H9 (cell line): ENCODE measurements at regions not wholly inside any gene's neighbourhood (a gene's known extent, or its start where the extent isn't known, plus 50 kb on each side); places are given as distances from the start of the nearest gene placed in this dataset.

Experiments
- DNase-seq: peaks from one replicate; pipeline ENCODE4 v3.0.0-alpha.2; 2017
- H2AFZ ChIP-seq: one replicate; pipeline ENCODE4 v1.6.1; 2013; ENCODE audit warnings: mild to moderate bottlenecking, low read length, control low read depth, moderate library complexity
- H2AK5ac ChIP-seq: 2 replicates; pipeline ENCODE4 v1.6.1; 2013; ENCODE audit warnings: low read length, control low read depth, mixed read lengths; ENCODE audit not compliant: insufficient read length
- H2BK120ac ChIP-seq: one replicate; pipeline ENCODE4 v1.6.1; 2013; ENCODE audit warnings: low read depth, mild to moderate bottlenecking, low read length, control low read depth, inconsistent platforms; ENCODE audit not compliant: poor library complexity, severe bottlenecking
- H2BK12ac ChIP-seq: 2 replicates; pipeline ENCODE4 v1.6.1; 2013; ENCODE audit warnings: low read length, control low read depth, mixed read lengths, low read depth; ENCODE audit not compliant: insufficient read length
- H2BK15ac ChIP-seq: 2 replicates; pipeline ENCODE4 v1.6.1; 2013; ENCODE audit warnings: low read depth, low read length, control low read depth
- H2BK20ac ChIP-seq: one replicate; pipeline ENCODE4 v1.6.1; 2013; ENCODE audit warnings: low read depth, mild to moderate bottlenecking, low read length, control low read depth, inconsistent platforms; ENCODE audit not compliant: poor library complexity, severe bottlenecking
- H2BK5ac ChIP-seq: 2 replicates; pipeline ENCODE4 v1.6.1; 2013; ENCODE audit warnings: low read length, control low read depth, mixed read lengths; ENCODE audit not compliant: insufficient read length
- H3K14ac ChIP-seq: 2 replicates; pipeline ENCODE4 v1.6.1; 2013; ENCODE audit warnings: low read length, control low read depth; ENCODE audit not compliant: insufficient read depth
- H3K18ac ChIP-seq: 2 replicates; pipeline ENCODE4 v1.6.1; 2013; ENCODE audit warnings: low read depth, mild to moderate bottlenecking, mixed read lengths, low read length, control low read depth; ENCODE audit not compliant: insufficient read length
- H3K23ac ChIP-seq: 2 replicates; pipeline ENCODE4 v1.6.1; 2013; ENCODE audit warnings: low read length, control low read depth, mixed read lengths, low read depth; ENCODE audit not compliant: insufficient read length
- H3K23me2 ChIP-seq: 2 replicates; pipeline ENCODE4 v1.6.1; 2013; ENCODE audit warnings: low read depth, mild to moderate bottlenecking, mixed read lengths, low read length, control low read depth; ENCODE audit not compliant: insufficient read length, poor library complexity, severe bottlenecking
- H3K27ac ChIP-seq: 2 replicates; pipeline ENCODE4 v1.5.1; 2013; ENCODE audit warnings: low read length, control low read depth, mixed read lengths, low read depth; ENCODE audit not compliant: insufficient read length
- H3K27me3 ChIP-seq: 2 replicates; pipeline ENCODE4 v1.6.1; 2013; ENCODE audit warnings: low read length, control low read depth, inconsistent platforms; ENCODE audit not compliant: insufficient read depth
- H3K4ac ChIP-seq: 2 replicates; pipeline ENCODE4 v1.6.1; 2013; ENCODE audit warnings: low read depth, mild to moderate bottlenecking, control low read depth, inconsistent platforms, low read length, moderate library complexity
- H3K4me1 ChIP-seq: 2 replicates; pipeline ENCODE4 v1.6.1; 2013; ENCODE audit warnings: low read length, control low read depth, inconsistent platforms; ENCODE audit not compliant: insufficient read depth
- H3K4me2 ChIP-seq: 2 replicates; pipeline ENCODE4 v1.6.1; 2013; ENCODE audit warnings: low read length, control low read depth, mixed read lengths; ENCODE audit not compliant: insufficient read length, insufficient read depth
- H3K56ac ChIP-seq: 2 replicates; pipeline ENCODE4 v1.6.1; 2013; ENCODE audit warnings: low read depth, mild to moderate bottlenecking, mixed read lengths, low read length, control low read depth; ENCODE audit not compliant: insufficient read length
- H3K79me1 ChIP-seq: 2 replicates; pipeline ENCODE4 v1.6.1; 2013; ENCODE audit warnings: low read depth, mild to moderate bottlenecking, moderate library complexity, low read length, control low read depth, inconsistent platforms; ENCODE audit not compliant: insufficient read depth, poor library complexity, severe bottlenecking
- H3K79me2 ChIP-seq: 2 replicates; pipeline ENCODE4 v1.6.1; 2013; ENCODE audit warnings: low read length, control low read depth, inconsistent platforms; ENCODE audit not compliant: insufficient read depth
- H3K9ac ChIP-seq: 2 replicates; pipeline ENCODE4 v1.6.1; 2013; ENCODE audit warnings: low read length, control low read depth, mixed read lengths; ENCODE audit not compliant: insufficient read length; ENCODE audit errors: extremely low read depth
- H3K9me3 ChIP-seq: one replicate; pipeline ENCODE4 v1.6.1; 2013; ENCODE audit warnings: low read depth, low read length, inconsistent platforms; ENCODE audit not compliant: control insufficient read depth
- H3T11ph ChIP-seq: one replicate; pipeline ENCODE4 v1.6.1; 2013; ENCODE audit warnings: mild to moderate bottlenecking, low read length, control low read depth, inconsistent platforms
- H4K20me1 ChIP-seq: one replicate; pipeline ENCODE4 v1.6.1; 2013; ENCODE audit not compliant: control insufficient read depth, insufficient read length, insufficient read depth
- H4K5ac ChIP-seq: 2 replicates; pipeline ENCODE4 v1.6.1; 2013; ENCODE audit warnings: low read depth, mild to moderate bottlenecking, mixed read lengths, low read length, control low read depth; ENCODE audit not compliant: insufficient read length
- H4K8ac ChIP-seq: replicated peaks from 2 replicates; pipeline ENCODE4 v1.6.1; 2013; ENCODE audit warnings: low read length, control low read depth, mixed read lengths, low read depth; ENCODE audit not compliant: insufficient read length
- H4K91ac ChIP-seq: 2 replicates; pipeline ENCODE4 v1.6.1; 2013; ENCODE audit warnings: low read depth, mild to moderate bottlenecking, moderate library complexity, mixed read lengths, low read length, control low read depth; ENCODE audit not compliant: insufficient read length
- H3K27ac Mint-ChIP-seq, 3 experiments: 2 replicates in 2 of 3; 3 replicates in 1 of 3; pipeline ENCODE4 v1.8.0; 2020 to 2021; ENCODE audit warnings: mixed read lengths in 3 of 3, mild to moderate bottlenecking in 1 of 3, moderate library complexity in 1 of 3
- H3K27me3 Mint-ChIP-seq: 2 replicates; pipeline ENCODE4 v1.8.0; 2021; ENCODE audit warnings: low read depth, mild to moderate bottlenecking, moderate library complexity, mixed read lengths
- H3K36me3 Mint-ChIP-seq, 3 experiments: 2 replicates in 2 of 3; 3 replicates in 1 of 3; pipeline ENCODE4 v1.8.0; 2020 to 2021; ENCODE audit warnings: low read depth in 3 of 3, mixed read lengths in 3 of 3; ENCODE audit not compliant: insufficient read depth in 1 of 3
- H3K4me1 Mint-ChIP-seq, 2 experiments: 2 replicates each; pipeline ENCODE4 v1.8.0; 2020; ENCODE audit warnings: mixed read lengths in 2 of 2
- H3K4me3 Mint-ChIP-seq, 2 experiments: 2 replicates in 1 of 2; 3 replicates in 1 of 2; pipeline ENCODE4 v1.8.0; 2020 to 2021; ENCODE audit warnings: mild to moderate bottlenecking in 2 of 2, mixed read lengths in 2 of 2, moderate library complexity in 1 of 2
- H3K9me3 Mint-ChIP-seq, 2 experiments: 2 replicates in 1 of 2; 3 replicates in 1 of 2; pipeline ENCODE4 v1.8.0; 2020; ENCODE audit warnings: mild to moderate bottlenecking in 2 of 2, mixed read lengths in 2 of 2, moderate library complexity in 1 of 2
- WGBS: extraction: QIAGEN DNeasy Blood & Tissue Kit; methylation state at CpG from one replicate; pipeline ENCODE4 v1.1.7; 2013; ENCODE audit warnings: missing lambda C conversion rate, low lambda C conversion rate, mixed read lengths; ENCODE audit not compliant: insufficient read length; ENCODE audit errors: extremely low coverage; 5-methylcytosine and 5-hydroxymethylcytosine counted together
- TF ChIP-seq, protein P1 (sequence below): fragments of 200-600 bp; sonication (generic); conservative IDR thresholded peaks from 3 replicates; pipeline ENCODE4 v1.8.0; 2021; ENCODE audit warnings: antibody characterized with exemption, mild to moderate bottlenecking

DNA sequence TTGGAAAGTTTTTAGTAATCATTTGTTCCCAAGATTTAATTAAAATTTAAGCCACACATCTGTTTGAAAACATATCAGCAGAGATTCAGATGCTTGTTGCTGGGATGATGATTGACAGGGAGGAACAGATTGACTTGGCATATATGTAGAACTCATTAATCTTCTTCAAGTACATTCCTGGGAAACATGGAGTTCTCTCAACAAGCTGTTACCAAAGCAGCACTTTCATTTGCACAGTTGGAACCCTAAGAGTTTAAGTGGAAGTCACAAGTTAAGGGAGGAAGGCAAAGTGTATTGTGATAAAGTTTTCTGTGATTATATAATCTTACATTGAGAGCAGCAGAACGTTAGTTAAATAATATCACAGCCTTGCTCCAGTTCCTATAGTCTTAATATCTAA, 485.4 kb upstream of the CELF2 start:
- no peak overlapping the region for H3K56ac ChIP-seq
- no peak overlapping the region for H3K9ac ChIP-seq
- no peak overlapping the region for H3T11ph ChIP-seq
- no peaks in the 10 kb centered on the region for H3K79me2 ChIP-seq
- Mint-ChIP-seq H3K27me3 (peaks cover 18% of the 10 kb centered on the region), H3K36me3 (no peaks in the 10 kb centered on the region), H3K9me3 (no peaks in the 10 kb centered on the region; a peak in 1 of 5 replicates), H3K4me3 (no peak overlapping the region), H3K4me1 (peaks cover 18 to 20% of the 10 kb centered on the region in 2 experiments), H3K27ac (no peak overlapping the region)
- H4K91ac ChIP-seq = no peak overlapping the region
- H3K4me2 ChIP-seq = no peak overlapping the region
- H3K27ac ChIP-seq = no peak overlapping the region
- no peak overlapping the region for H2AFZ ChIP-seq
- no peak for DNase-seq
- no peak overlapping the region for H3K14ac ChIP-seq
- no peaks in the 10 kb centered on the region for H3K79me1 ChIP-seq
- no peak overlapping the region for H4K8ac ChIP-seq
- H4K5ac ChIP-seq = no peak overlapping the region
- H2BK20ac ChIP-seq = no peak overlapping the region
- no peak overlapping the region for H3K4ac ChIP-seq
- no peaks in the 10 kb centered on the region for H4K20me1 ChIP-seq
- no peak overlapping the region for H2AK5ac ChIP-seq
- no peaks in the 10 kb centered on the region for H3K27me3 ChIP-seq
- H2BK12ac ChIP-seq = no peak overlapping the region
- no peak overlapping the region for H2BK5ac ChIP-seq
- no peak overlapping the region for H3K18ac ChIP-seq
- H2BK15ac ChIP-seq = no peak overlapping the region
- no CpG with 5 or more reads among the region's 1 CpG for WGBS
- peaks cover 2% of the 10 kb centered on the region; the same call in 1 of the 2 replicates for H3K4me1 ChIP-seq
- H3K23ac ChIP-seq = no peak overlapping the region
- no peaks in the 10 kb centered on the region for H3K9me3 ChIP-seq
- no peaks in the 10 kb centered on the region for H3K23me2 ChIP-seq
- no peak overlapping the region for H2BK120ac ChIP-seq
- TF ChIP-seq, protein P1, sequence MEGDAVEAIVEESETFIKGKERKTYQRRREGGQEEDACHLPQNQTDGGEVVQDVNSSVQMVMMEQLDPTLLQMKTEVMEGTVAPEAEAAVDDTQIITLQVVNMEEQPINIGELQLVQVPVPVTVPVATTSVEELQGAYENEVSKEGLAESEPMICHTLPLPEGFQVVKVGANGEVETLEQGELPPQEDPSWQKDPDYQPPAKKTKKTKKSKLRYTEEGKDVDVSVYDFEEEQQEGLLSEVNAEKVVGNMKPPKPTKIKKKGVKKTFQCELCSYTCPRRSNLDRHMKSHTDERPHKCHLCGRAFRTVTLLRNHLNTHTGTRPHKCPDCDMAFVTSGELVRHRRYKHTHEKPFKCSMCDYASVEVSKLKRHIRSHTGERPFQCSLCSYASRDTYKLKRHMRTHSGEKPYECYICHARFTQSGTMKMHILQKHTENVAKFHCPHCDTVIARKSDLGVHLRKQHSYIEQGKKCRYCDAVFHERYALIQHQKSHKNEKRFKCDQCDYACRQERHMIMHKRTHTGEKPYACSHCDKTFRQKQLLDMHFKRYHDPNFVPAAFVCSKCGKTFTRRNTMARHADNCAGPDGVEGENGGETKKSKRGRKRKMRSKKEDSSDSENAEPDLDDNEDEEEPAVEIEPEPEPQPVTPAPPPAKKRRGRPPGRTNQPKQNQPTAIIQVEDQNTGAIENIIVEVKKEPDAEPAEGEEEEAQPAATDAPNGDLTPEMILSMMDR = no peak
